Activated B cell treated with CpG ODN at 0.5 μM for 24 hours (primary cell): ENCODE measurements at regions not wholly inside any gene's neighbourhood (a gene's known extent, or its start where the extent isn't known, plus 50 kb on each side); places are given as distances from the start of the nearest gene placed in this dataset.

Experiments
- ATAC-seq: fragments of 200-7000 bp; cut with Tn5 transposase; one replicate; pipeline ENCODE4 v1.10.0; 2021; ENCODE audit warnings: low read depth, mild to moderate bottlenecking, moderate library complexity
- CTCF ChIA-PET: fragments of 350-600 bp; sonication (Branson Sonifier 250); formaldehyde crosslinking; loops from one replicate; lab custom pipeline; 2021; ENCODE audit warnings: antibody characterized with exemption; lab: Charles Lee
- POLR2A ChIA-PET: fragments of 350-600 bp; sonication (Branson Sonifier 250); formaldehyde crosslinking; loops from one replicate; lab custom pipeline; 2021; ENCODE audit warnings: antibody characterized with exemption; lab: Charles Lee
- DNase-seq: peaks from one replicate; pipeline ENCODE4 v3.0.0; 2022
- H3K27ac Mint-ChIP-seq: one replicate; pipeline ENCODE4 v1.8.0; 2020; ENCODE audit warnings: mixed read lengths
- H3K27me3 Mint-ChIP-seq: one replicate; pipeline ENCODE4 v1.8.0; 2021; ENCODE audit warnings: mixed read lengths
- H3K36me3 Mint-ChIP-seq: one replicate; pipeline ENCODE4 v1.8.0; 2021; ENCODE audit warnings: low read depth, mixed read lengths
- H3K4me1 Mint-ChIP-seq: one replicate; pipeline ENCODE4 v1.8.0; 2021; ENCODE audit warnings: mixed read lengths
- H3K4me3 Mint-ChIP-seq: one replicate; pipeline ENCODE4 v1.8.0; 2020; ENCODE audit warnings: mild to moderate bottlenecking, mixed read lengths
- H3K9me3 Mint-ChIP-seq: one replicate; pipeline ENCODE4 v1.8.0; 2020; ENCODE audit warnings: mixed read lengths
- intact Hi-C: fragments of 100-400 bp; cut with micrococcal nuclease; formaldehyde crosslinking; loops from one replicate; pipeline ENCODE4 v1.15.1; 2024
- TF ChIP-seq, protein P1 (sequence below): fragments of 200-600 bp; IDR thresholded peaks from one replicate; pipeline ENCODE4 v1.8.0; 2022; ENCODE audit warnings: antibody characterized with exemption, mild to moderate bottlenecking

DNA sequence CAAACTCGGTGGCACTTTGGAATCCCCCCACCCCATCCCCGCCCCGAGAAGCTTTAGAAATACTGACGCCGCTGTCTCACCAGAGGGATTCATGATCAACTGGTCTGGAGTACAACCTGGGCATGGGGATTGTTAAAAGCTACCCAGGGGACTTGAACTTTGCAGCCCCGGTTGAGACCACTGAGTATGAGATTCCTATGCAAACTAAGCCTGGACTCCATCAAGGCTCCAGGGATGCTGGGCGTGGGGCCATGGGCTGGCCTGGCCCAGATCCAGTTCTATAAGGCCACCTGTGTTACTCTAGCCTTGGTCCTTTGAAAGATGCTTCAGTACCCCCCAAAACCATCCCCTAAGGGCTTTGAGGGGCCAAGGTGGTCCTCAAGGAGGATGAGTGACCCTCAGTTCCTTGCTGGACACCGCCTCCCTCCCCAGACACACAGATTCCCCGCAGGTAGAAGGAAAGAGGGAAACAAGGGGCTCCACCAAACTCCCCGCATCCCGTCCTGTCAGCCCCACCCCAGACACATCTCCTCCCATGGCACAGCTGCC, 68.5 kb downstream of the MRPL36 start:
- POLR2A ChIA-PET, result interaction anchor here (0.7 kb wide), 1 partner anchor 299 kb away, joined by 6 read pairs; no protein-coding TSS in a partner anchor
- CTCF ChIA-PET, result no interaction called here
- Mint-ChIP-seq H3K27me3 (peaks cover 2% of the 10 kb centered on the region), H3K36me3 (no peaks in the 10 kb centered on the region), H3K9me3 (no peaks in the 10 kb centered on the region), H3K4me1 (no peaks in the 10 kb centered on the region), H3K4me3 (no peak overlapping the region), H3K27ac (no peak overlapping the region)
- TF ChIP-seq, protein P1, sequence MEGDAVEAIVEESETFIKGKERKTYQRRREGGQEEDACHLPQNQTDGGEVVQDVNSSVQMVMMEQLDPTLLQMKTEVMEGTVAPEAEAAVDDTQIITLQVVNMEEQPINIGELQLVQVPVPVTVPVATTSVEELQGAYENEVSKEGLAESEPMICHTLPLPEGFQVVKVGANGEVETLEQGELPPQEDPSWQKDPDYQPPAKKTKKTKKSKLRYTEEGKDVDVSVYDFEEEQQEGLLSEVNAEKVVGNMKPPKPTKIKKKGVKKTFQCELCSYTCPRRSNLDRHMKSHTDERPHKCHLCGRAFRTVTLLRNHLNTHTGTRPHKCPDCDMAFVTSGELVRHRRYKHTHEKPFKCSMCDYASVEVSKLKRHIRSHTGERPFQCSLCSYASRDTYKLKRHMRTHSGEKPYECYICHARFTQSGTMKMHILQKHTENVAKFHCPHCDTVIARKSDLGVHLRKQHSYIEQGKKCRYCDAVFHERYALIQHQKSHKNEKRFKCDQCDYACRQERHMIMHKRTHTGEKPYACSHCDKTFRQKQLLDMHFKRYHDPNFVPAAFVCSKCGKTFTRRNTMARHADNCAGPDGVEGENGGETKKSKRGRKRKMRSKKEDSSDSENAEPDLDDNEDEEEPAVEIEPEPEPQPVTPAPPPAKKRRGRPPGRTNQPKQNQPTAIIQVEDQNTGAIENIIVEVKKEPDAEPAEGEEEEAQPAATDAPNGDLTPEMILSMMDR, result no peak
- no peak for DNase-seq
- ATAC-seq, result no peak
- intact Hi-C loops, result no loop called here

DNA sequence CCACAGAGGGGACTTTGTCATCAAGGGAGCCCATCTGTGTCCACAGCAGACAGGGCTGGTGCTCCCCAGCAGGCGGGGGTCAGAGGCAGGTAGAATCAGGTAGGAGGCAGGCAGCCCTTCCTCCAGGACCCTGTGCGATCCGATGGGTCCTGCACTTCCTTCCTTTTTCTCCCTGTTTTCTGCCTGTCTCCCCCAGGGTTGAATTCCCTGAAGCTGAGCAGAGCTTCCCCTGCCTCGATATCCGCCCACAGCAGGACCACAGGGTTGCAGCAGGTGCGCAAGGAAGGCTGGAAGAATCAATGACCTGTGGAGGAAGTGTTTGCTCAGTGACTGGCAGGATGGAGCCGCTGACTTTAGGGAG, 69.2 kb downstream of the MRPL36 start:
- no peaks in the 10 kb centered on the region for H3K4me1 Mint-ChIP-seq
- no peaks in the 10 kb centered on the region for H3K9me3 Mint-ChIP-seq
- H3K4me3 Mint-ChIP-seq, result no peak overlapping the region
- no peak for DNase-seq
- TF ChIP-seq, protein P1, result no peak
- CTCF ChIA-PET, result no interaction called here
- peaks cover 6% of the 10 kb centered on the region for H3K27me3 Mint-ChIP-seq
- H3K27ac Mint-ChIP-seq, result no peak overlapping the region
- intact Hi-C loops, result no loop called here
- no peaks in the 10 kb centered on the region for H3K36me3 Mint-ChIP-seq
- POLR2A ChIA-PET, result no interaction called here
- ATAC-seq, result no peak

DNA sequence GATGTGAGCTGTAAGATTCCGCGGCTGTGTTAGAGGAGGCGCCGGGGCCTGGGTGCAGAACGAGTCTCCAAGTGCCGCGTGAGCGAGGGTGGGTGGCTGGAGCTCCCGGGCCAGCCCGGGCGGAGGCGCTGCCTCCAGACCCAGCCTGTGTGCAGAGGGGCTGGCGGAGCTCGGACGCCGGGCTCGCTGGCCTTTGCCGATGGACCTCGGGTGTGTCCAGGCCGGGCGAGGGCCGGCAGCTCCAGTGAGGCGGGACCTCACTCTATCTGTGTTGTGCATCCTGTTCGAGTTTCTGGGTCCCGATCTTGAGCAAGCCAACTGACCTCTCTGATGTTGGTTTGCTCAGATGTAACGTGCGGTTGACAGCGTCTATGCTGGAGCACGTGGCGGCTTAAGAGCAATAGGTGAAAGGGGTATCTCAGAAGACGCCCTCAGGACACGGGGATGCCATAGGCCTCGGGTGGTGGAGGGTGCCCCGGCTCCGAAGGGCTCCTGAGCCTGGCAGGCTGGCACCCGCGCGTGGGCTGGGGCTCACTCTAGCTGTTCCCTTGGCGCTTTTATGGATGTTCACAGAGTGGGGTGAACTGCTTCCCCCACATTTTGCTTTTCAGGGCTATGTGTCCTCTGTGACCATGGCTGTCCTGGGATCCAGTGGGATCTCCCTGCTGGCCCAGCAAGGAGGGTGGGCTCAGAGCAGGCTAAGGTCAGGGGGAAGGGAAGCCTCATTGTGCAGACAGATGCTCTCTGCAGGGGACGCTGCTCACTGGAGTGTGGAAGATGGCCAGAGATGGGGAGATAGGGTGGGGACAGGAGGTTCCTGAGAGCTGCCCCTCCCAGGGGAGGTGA, 69.8 kb downstream of the MRPL36 start:
- Mint-ChIP-seq H3K27ac (no peak overlapping the region), H3K9me3 (no peaks in the 10 kb centered on the region), H3K4me3 (no peak overlapping the region), H3K36me3 (no peaks in the 10 kb centered on the region), H3K4me1 (no peaks in the 10 kb centered on the region), H3K27me3 (peaks cover 6% of the 10 kb centered on the region)
- ATAC-seq (no peak), DNase-seq (no peak)
- ChIA-PET CTCF (no interaction called here), POLR2A (no interaction called here)
- TF ChIP-seq, protein P1, result no peak
- intact Hi-C loops, result no loop called here

DNA sequence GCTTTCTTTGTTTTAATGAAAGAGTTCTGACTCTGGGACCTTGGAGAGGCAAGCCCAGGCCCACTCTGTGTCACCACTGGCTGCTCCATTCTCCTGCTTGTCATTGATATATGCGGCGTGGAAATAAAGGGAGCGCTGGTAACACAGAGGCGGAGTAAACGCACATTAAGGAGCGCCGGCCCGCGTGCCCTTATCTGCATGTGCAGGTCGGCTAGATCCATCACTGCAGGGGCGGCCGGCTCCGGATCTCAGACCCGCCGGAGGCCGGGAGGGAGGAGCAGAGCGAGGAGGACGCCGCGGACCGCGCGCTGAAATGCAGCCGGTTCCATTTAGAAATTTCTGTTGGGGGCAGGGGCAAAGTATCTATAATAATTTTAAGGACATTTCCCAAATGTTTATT, 70.8 kb downstream of the MRPL36 start:
- H3K4me1 Mint-ChIP-seq, result no peaks in the 10 kb centered on the region
- peaks cover 6% of the 10 kb centered on the region for H3K27me3 Mint-ChIP-seq
- ChIA-PET POLR2A (no interaction called here), CTCF (no interaction called here)
- intact Hi-C loops, result no loop called here
- no peaks in the 10 kb centered on the region for H3K36me3 Mint-ChIP-seq
- DNase-seq (no peak), ATAC-seq (no peak)
- no peak overlapping the region for H3K4me3 Mint-ChIP-seq
- H3K27ac Mint-ChIP-seq, result no peak overlapping the region
- TF ChIP-seq, protein P1, result no peak
- no peaks in the 10 kb centered on the region for H3K9me3 Mint-ChIP-seq

DNA sequence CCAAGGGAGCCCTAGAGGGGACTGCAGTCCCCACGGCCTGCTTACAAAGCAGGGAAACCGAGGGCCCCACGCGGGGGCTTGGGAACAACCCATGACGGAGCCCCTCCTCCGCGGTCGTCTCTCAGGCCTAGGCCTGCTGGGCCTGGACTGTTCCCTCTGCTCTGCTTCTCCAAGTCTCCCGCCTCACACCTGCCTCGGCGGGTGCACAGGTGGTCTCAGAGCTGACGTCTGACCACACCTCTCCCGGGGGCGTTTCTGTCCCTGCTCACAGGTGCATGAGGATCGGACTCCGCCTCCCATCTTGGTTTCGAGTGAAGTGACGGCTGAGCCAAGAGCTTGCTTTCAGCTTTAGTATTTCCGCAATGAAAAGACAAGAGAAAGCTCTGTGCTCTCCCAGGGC, 72.1 kb downstream of the MRPL36 start:
- CTCF ChIA-PET, result no interaction called here
- Mint-ChIP-seq H3K27me3 (peaks cover 6% of the 10 kb centered on the region), H3K36me3 (no peaks in the 10 kb centered on the region), H3K4me3 (no peak overlapping the region), H3K9me3 (no peaks in the 10 kb centered on the region), H3K4me1 (no peaks in the 10 kb centered on the region), H3K27ac (no peak overlapping the region)
- no peak for DNase-seq
- ATAC-seq, result no peak
- POLR2A ChIA-PET, result no interaction called here
- intact Hi-C loops, result no loop called here
- TF ChIP-seq, protein P1, result no peak
